Fibroblast of pulmonary artery (primary cell): ENCODE measurements at regions not wholly inside any gene's neighbourhood (a gene's known extent, or its start where the extent isn't known, plus 50 kb on each side); places are given as distances from the start of the nearest gene placed in this dataset.
"Not testable (repeated sequence)": the region's sequence is repeated elsewhere in the genome, so short reads cannot be mapped to it uniquely, and the experiment has no call there.

Source experiments
- DNase-seq: peaks from one replicate; pipeline ENCODE4 v3.0.0-alpha.2; 2010; ENCODE audit warnings: low read depth
- H3K4me3 ChIP-seq: replicated peaks from 2 replicates; pipeline ENCODE4 v1.5.1; 2011; ENCODE audit warnings: low read depth, mild to moderate bottlenecking, control low read depth, low read length, moderate library complexity
- CTCF ChIP-seq: IDR thresholded peaks from 2 replicates; pipeline ENCODE4 v1.5.1; 2011; ENCODE audit warnings: mild to moderate bottlenecking, control low read depth, low read length, inconsistent platforms; ENCODE audit errors: missing control alignments

- H3K4me3 ChIP-seq: no peak overlapping the region
- no peak for TF ChIP-seq CTCF
- no peak for DNase-seq
Observed at GRCh38 chr4:164134388-164134787, 619.5 kb upstream of the SMIM31 start.

GRCh38 chr4:164136180-164136616 is 617.7 kb upstream of the SMIM31 start:
- no peak for TF ChIP-seq CTCF
- DNase-seq: peak; percentile 2
- H3K4me3 ChIP-seq: no peak overlapping the region

GRCh38 chr4:164138521-164138920 is 615.4 kb upstream of the SMIM31 start:
- no peak for TF ChIP-seq CTCF
- DNase-seq: no peak
- H3K4me3 ChIP-seq: no peak overlapping the region

- H3K4me3 ChIP-seq: no peak overlapping the region
- no peak for DNase-seq
- TF ChIP-seq CTCF: no peak
Observed at GRCh38 chr4:164139291-164139690, 614.6 kb upstream of the SMIM31 start.

- DNase-seq, H3K4me3 ChIP-seq: not testable (repeated sequence)
Observed at GRCh38 chr4:164141755-164142375, 612.1 kb upstream of the SMIM31 start.

GRCh38 chr4:164154416-164154815 is 599.5 kb upstream of the SMIM31 start:
- no peak for DNase-seq
- no peak for TF ChIP-seq CTCF
- no peak overlapping the region for H3K4me3 ChIP-seq

- peak; percentile 1 for DNase-seq
- TF ChIP-seq CTCF: no peak
- no peak overlapping the region for H3K4me3 ChIP-seq
Observed at GRCh38 chr4:164169591-164169990, 584.3 kb upstream of the SMIM31 start.

- no peak overlapping the region for H3K4me3 ChIP-seq
- no peak for TF ChIP-seq CTCF
- DNase-seq: no peak
Observed at GRCh38 chr4:164177153-164177552, 576.8 kb upstream of the SMIM31 start.
